ENCODE measurements at regions not wholly inside any gene's neighbourhood (a gene's known extent, or its start where the extent isn't known, plus 50 kb on each side); places are given as distances from the start of the nearest gene placed in this dataset.

GRCh38 chr2:129722306-129723019 is 257.0 kb upstream of the RAB6C start:
- WGBS (ENCODE audit: low lambda C conversion rate) = 20% methylated on average over 18 of the region's 20 CpGs
- ATAC-seq = peak; percentile 63
- no peak overlapping the region for H3K9ac ChIP-seq (ENCODE audit: insufficient read depth, low read depth, low read length)

GRCh38 chr2:129723277-129724020 is 256.0 kb upstream of the RAB6C start:
- ATAC-seq (no peak), DNase-seq (ENCODE audit: low spot score) (no peak), FAIRE-seq (no peak)
- in situ Hi-C loops (cut with HindIII; ENCODE audit: extremely low pct_ligation_motif_present, low pct_unique_long_range_greater_than_20kb) = no loop called here
- intact Hi-C loops (cut with micrococcal nuclease; ENCODE audit: unreplicated experiment) = no loop called here
- Histone ChIP-seq H3K27ac (ENCODE audit: extremely low read length, insufficient read depth, low read length) (no peak overlapping the region), H2AFZ (ENCODE audit: low read length) (no peak overlapping the region), H3K9me3 (ENCODE audit: low read length) (no peaks in the 10 kb centered on the region), H3K4me2 (ENCODE audit: low read depth, low read length) (no peak overlapping the region), H3K36me3 (replicated peaks in 1 of 2; ENCODE audit: control insufficient read depth in 1 of 2, insufficient read depth in 2 of 2, low read length in 2 of 2) (no peaks in the 10 kb centered on the region), H3K9ac (ENCODE audit: insufficient read depth, low read depth, low read length) (no peak overlapping the region), H4K20me1 (ENCODE audit: insufficient read depth, low read length) (no peaks in the 10 kb centered on the region), H3K4me3 (replicated peaks in 1 of 3; ENCODE audit: insufficient read depth in 1 of 3, low read depth in 2 of 3, low read length in 3 of 3) (no peak overlapping the region), H3K79me2 (ENCODE audit: insufficient read depth, low read length) (no peaks in the 10 kb centered on the region), H3K27me3 (ENCODE audit: control insufficient read depth in 1 of 2, insufficient read depth in 2 of 2, low read length in 2 of 2) (peaks cover 4 to 28% of the 10 kb centered on the region in 2 experiments; a peak in 3 of 5 replicates), H3K4me1 (ENCODE audit: insufficient read depth, low read length) (no peaks in the 10 kb centered on the region)
- TF ChIP-seq HDAC1 (CRISPR knock-in tag; IDR thresholded peaks at IDR 0.05) (no peak), ZNF136 (CRISPR knock-in tag; IDR thresholded peaks at IDR 0.05; ENCODE audit: low read depth) (no peak), RORA (CRISPR knock-in tag; IDR thresholded peaks at IDR 0.05) (no peak), ZNF333 (CRISPR knock-in tag; IDR thresholded peaks at IDR 0.05; ENCODE audit: borderline replicate concordance) (no peak), HOXA7 (CRISPR knock-in tag; IDR thresholded peaks at IDR 0.05) (no peak), PRDM10 (CRISPR knock-in tag; IDR thresholded peaks at IDR 0.05; ENCODE audit: low read depth) (no peak), ZNF18 (CRISPR knock-in tag; IDR thresholded peaks at IDR 0.05; ENCODE audit: insufficient replicate concordance) (no peak), HOXA3 (CRISPR knock-in tag; IDR thresholded peaks at IDR 0.05) (no peak)
- ChIA-PET CTCF (ENCODE audit: low intra/inter-chr PET ratio, low total read pairs) (no interaction called here), POLR2A (no interaction called here)
- BruUV-seq (replicated peaks) = no TSS peak
- 3% methylated on average over 7 of the region's 13 CpGs for WGBS (ENCODE audit: low lambda C conversion rate)

More at GRCh38 chr2:129722306-129723019, 257.0 kb upstream of the RAB6C start:
- Histone ChIP-seq H4K20me1 (ENCODE audit: insufficient read depth, low read length) (no peaks in the 10 kb centered on the region), H3K79me2 (ENCODE audit: insufficient read depth, low read length) (no peaks in the 10 kb centered on the region), H3K27me3 (ENCODE audit: control insufficient read depth in 1 of 2, insufficient read depth in 2 of 2, low read length in 2 of 2) (peaks cover 4 to 35% of the 10 kb centered on the region in 2 experiments; a peak in 3 of 5 replicates), H3K4me2 (ENCODE audit: low read depth, low read length) (no peak overlapping the region), H3K27ac (ENCODE audit: extremely low read length, insufficient read depth, low read length) (no peak overlapping the region), H3K4me3 (replicated peaks in 1 of 3; ENCODE audit: insufficient read depth in 1 of 3, low read depth in 2 of 3, low read length in 3 of 3) (no peak overlapping the region), H2AFZ (ENCODE audit: low read length) (no peak overlapping the region), H3K4me1 (ENCODE audit: insufficient read depth, low read length) (no peaks in the 10 kb centered on the region), H3K36me3 (replicated peaks in 1 of 2; ENCODE audit: control insufficient read depth in 1 of 2, insufficient read depth in 2 of 2, low read length in 2 of 2) (no peaks in the 10 kb centered on the region), H3K9me3 (ENCODE audit: low read length) (no peaks in the 10 kb centered on the region)
- ChIA-PET POLR2A (no interaction called here), CTCF (ENCODE audit: low intra/inter-chr PET ratio, low total read pairs) (no interaction called here)
- BruUV-seq (replicated peaks) = no TSS peak
- FAIRE-seq = no peak
- intact Hi-C loops (cut with micrococcal nuclease; ENCODE audit: unreplicated experiment) = no loop called here
- no peak for TF ChIP-seq ZNF691 (CRISPR knock-in tag; IDR thresholded peaks at IDR 0.05; ENCODE audit: borderline replicate concordance, low read depth)
- TF ChIP-seq PRPF4 (IDR thresholded peaks at IDR 0.05; ENCODE audit: low read depth, low read length, poor library complexity, severe bottlenecking) = no peak
- DNase-seq (ENCODE audit: low spot score) = no peak
- in situ Hi-C loops (cut with HindIII; ENCODE audit: extremely low pct_ligation_motif_present, low pct_unique_long_range_greater_than_20kb) = no loop called here
